Right lobe of liver (tissue), 6 donors: ENCODE measurements at regions not wholly inside any gene's neighbourhood (a gene's known extent, or its start where the extent isn't known, plus 50 kb on each side); places are given as distances from the start of the nearest gene placed in this dataset.

Source experiments
- ATAC-seq, 4 donors: fragments of 200-7000 bp; cut with Tn5 transposase; one replicate each; pipeline ENCODE4 v1.9.1; 2020; ENCODE audit warnings: mild to moderate bottlenecking in 4 of 4, moderate library complexity in 4 of 4
- DNase-seq, 3 donors: peaks; one replicate each; pipeline ENCODE4 v3.0.0-alpha.2; 2020
- H3K27ac ChIP-seq, 3 donors: fragments of 200-600 bp; one replicate each; pipeline ENCODE4 v1.8.0; 2022
- H3K27me3 ChIP-seq, 2 donors: fragments of 200-600 bp; one replicate each; pipeline ENCODE4 v1.8.0; 2022
- H3K36me3 ChIP-seq, 4 donors: fragments of 200-600 bp; sonication (generic) in 1 of 4; one replicate each; pipeline versions ENCODE4 v1.5.1 to v1.8.0; 2017 to 2022; ENCODE audit warnings: control low read depth in 1 of 4
- H3K4me1 ChIP-seq, 4 donors: fragments of 200-600 bp; sonication (generic) in 1 of 4; one replicate each; pipeline versions ENCODE4 v1.5.1 to v1.8.0; 2017 to 2022; ENCODE audit warnings: control low read depth in 1 of 4
- H3K4me3 ChIP-seq, 3 donors: fragments of 200-600 bp; one replicate each; pipeline ENCODE4 v1.8.0; 2022
- H3K9me3 ChIP-seq, 4 donors: fragments of 200-600 bp; sonication (generic) in 1 of 4; one replicate each; pipeline versions ENCODE4 v1.5.1 to v1.8.0; 2017 to 2022; ENCODE audit warnings: control low read depth in 1 of 4
- CTCF ChIP-seq, 4 donors: fragments of 200-600 bp in 3 of 4; fragments of 450-650 bp in 1 of 4; IDR thresholded peaks; one replicate each; pipeline versions ENCODE4 v1.5.1 to v1.8.0; 2016 to 2022; ENCODE audit warnings: antibody characterized with exemption in 4 of 4, mild to moderate bottlenecking in 2 of 4
- POLR2A ChIP-seq: fragments of 450-650 bp; IDR thresholded peaks from one replicate; pipeline ENCODE4 v1.6.1; 2017; ENCODE audit warnings: antibody characterized with exemption, mild to moderate bottlenecking
- WGBS: methylation state at CpG from one replicate; pipeline ENCODE4 v1.1.6; 2018; ENCODE audit warnings: low coverage, low lambda C conversion rate; ENCODE audit not compliant: insufficient coverage; ENCODE audit errors: missing lambda C conversion rate; 5-methylcytosine and 5-hydroxymethylcytosine counted together
- intact Hi-C, 2 donors: fragments of 100-400 bp; cut with DNase I; formaldehyde crosslinking; loops; one replicate each; pipeline versions ENCODE4 v1.11.2 to v1.14.1; 2022
- donor health status: DM: no; HTN: yes; CAD: no.
- donor health status: DM: no; HTN: no; CAD: no.
- donor health status: DM: no; HTN: no; CAD: no.
- donor health status: DM: no; HTN: yes; CAD: no.
- donor health status: DM: no; HTN: yes; CAD: no.

GRCh38 chr20:19009081-19009688, 195.6 kb downstream of the SCP2D1 start:
- intact Hi-C loops: no loop called here

DNA sequence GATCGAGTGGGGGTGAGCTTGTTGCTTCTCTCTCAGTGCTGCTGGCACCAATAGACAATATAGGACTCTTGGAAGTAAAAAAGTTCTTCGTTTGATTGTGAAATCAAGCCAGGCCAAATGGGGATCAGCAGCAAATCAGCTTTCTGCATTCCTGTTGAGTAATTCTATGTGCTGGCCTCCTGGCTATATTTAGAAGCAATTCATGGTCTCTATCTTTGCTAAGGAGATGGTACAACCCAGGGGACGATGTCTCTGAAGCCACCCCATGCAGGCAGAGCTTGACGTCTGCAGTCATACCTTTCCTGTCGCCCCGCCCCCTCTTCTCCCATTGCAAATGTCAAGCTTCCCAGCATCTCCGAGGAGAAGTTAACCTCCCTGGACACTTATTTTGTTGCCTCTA, 199.1 kb downstream of the SCP2D1 start:
- ATAC-seq (peak in 1 of 4 donors; percentile 29), DNase-seq (peak in 1 of 3 donors; percentile 36)
- Histone ChIP-seq H3K27ac (no peak overlapping the region), H3K27me3 (no peaks in the 10 kb centered on the region), H3K4me1 (peaks cover 0 to 4% (median 0%) of the 10 kb centered on the region in 4 donors), H3K9me3 (no peaks in the 10 kb centered on the region), H3K36me3 (no peaks in the 10 kb centered on the region), H3K4me3 (no peak overlapping the region)
- WGBS: 54% methylated on average over 7 of the region's 7 CpGs
- TF ChIP-seq CTCF (IDR thresholded peaks at IDR 0.05) (no peak), POLR2A (no peak)
- intact Hi-C loops: no loop called here

More at GRCh38 chr20:19009081-19009688, 195.6 kb downstream of the SCP2D1 start:
- no peak for TF ChIP-seq POLR2A
- TF ChIP-seq CTCF (IDR thresholded peaks at IDR 0.05): no peak
- Histone ChIP-seq H3K27ac (no peak overlapping the region), H3K4me3 (no peak overlapping the region), H3K9me3 (no peaks in the 10 kb centered on the region), H3K27me3 (no peaks in the 10 kb centered on the region), H3K36me3 (no peaks in the 10 kb centered on the region), H3K4me1 (peaks cover 0 to 4% (median 0%) of the 10 kb centered on the region in 4 donors)
- ATAC-seq (peak; percentile 81 to 94 (median 86)), DNase-seq (peak in 1 of 3 donors; percentile 51)
- 19% methylated on average over 3 of the region's 4 CpGs for WGBS

DNA sequence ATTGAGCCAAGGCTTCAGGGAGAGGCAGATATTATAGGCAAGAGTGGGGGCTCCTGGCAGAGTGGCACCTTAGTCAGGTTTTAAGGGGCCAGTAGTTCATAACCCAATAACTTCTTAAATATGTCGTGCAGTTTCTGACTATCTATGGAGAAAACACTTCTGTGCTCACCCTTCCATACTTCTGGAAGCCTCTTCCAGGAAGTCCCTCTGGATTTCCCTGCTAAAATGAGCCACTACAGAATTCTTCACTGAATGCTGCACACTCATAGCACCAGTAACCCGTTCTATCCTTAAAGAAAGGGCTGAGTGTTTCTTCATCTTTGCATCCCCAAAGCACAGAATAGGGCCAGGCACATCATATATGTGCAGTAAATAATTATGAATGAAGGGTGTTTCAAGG, 198.5 kb upstream of the SLC24A3 start:
- DNase-seq: peak in 1 of 3 donors; percentile 5
- Histone ChIP-seq H3K9me3 (no peaks in the 10 kb centered on the region), H3K27ac (no peak overlapping the region), H3K4me1 (peaks cover 0 to 4% (median 0%) of the 10 kb centered on the region in 4 donors), H3K4me3 (no peak overlapping the region), H3K27me3 (no peaks in the 10 kb centered on the region), H3K36me3 (no peaks in the 10 kb centered on the region)
- no peak for ATAC-seq
- TF ChIP-seq CTCF (IDR thresholded peaks at IDR 0.05) (no peak), POLR2A (no peak)
- WGBS: 82% methylated on average over 1 of the region's 2 CpGs
- intact Hi-C loops: no loop called here

- peak in 3 of 4 donors; percentile 31 to 63 (median 56) for ATAC-seq
- H3K27me3 ChIP-seq: no peaks in the 10 kb centered on the region
- 62% methylated on average over 5 of the region's 11 CpGs for WGBS
- no peaks in the 10 kb centered on the region for H3K36me3 ChIP-seq
- no peaks in the 10 kb centered on the region for H3K4me1 ChIP-seq
- no peak for TF ChIP-seq POLR2A
- TF ChIP-seq CTCF (IDR thresholded peaks at IDR 0.05): no peak
- no peak overlapping the region for H3K4me3 ChIP-seq
- H3K9me3 ChIP-seq: no peaks in the 10 kb centered on the region
- no peak overlapping the region for H3K27ac ChIP-seq
- DNase-seq: peak in 1 of 3 donors; percentile 40
- intact Hi-C loops: no loop called here
These were observed 196.9 kb upstream of the SLC24A3 start for GRCh38 chr20:19015351-19016139.
